LNCAP (cell line): ENCODE measurements at regions not wholly inside any gene's neighbourhood (a gene's known extent, or its start where the extent isn't known, plus 50 kb on each side); places are given as distances from the start of the nearest gene placed in this dataset.
A peak's percentile ranks its signal among the peaks of the same experiment; 100 is the strongest.

ENCODE experiments used
- CTCF ChIP-seq: fragments of 450-650 bp; IDR thresholded peaks from 2 replicates; pipeline ENCODE4 v1.5.1; 2017; ENCODE audit warnings: mild to moderate bottlenecking

GRCh38 chr3:111333642-111334041 lies 208.4 kb upstream of the CD96 start:
- TF ChIP-seq CTCF = no peak

GRCh38 chr3:111335512-111336303 lies 206.3 kb upstream of the CD96 start:
- TF ChIP-seq CTCF = no peak

- TF ChIP-seq CTCF = no peak
Measured at GRCh38 chr3:111336511-111336910, 205.5 kb upstream of the CD96 start.

- peak; percentile 85 for TF ChIP-seq CTCF
Measured at GRCh38 chr3:111338059-111338698, 203.8 kb upstream of the CD96 start.

GRCh38 chr3:111339017-111339416 lies 203.0 kb upstream of the CD96 start:
- TF ChIP-seq CTCF = no peak

- TF ChIP-seq CTCF = no peak
Measured at GRCh38 chr3:111351334-111351733, 190.7 kb upstream of the CD96 start.

GRCh38 chr3:111352585-111352984 lies 189.4 kb upstream of the CD96 start:
- no peak for TF ChIP-seq CTCF
